Effector CD4-positive, alpha-beta T cell (primary cell): ENCODE measurements at regions not wholly inside any gene's neighbourhood (a gene's known extent, or its start where the extent isn't known, plus 50 kb on each side); places are given as distances from the start of the nearest gene placed in this dataset.
"Not testable (repeated sequence)": the region's sequence is repeated elsewhere in the genome, so short reads cannot be mapped to it uniquely, and the experiment has no call there.

Experiments
- DNase-seq: peaks from one replicate; pipeline ENCODE4 v3.0.0-alpha.2; 2020

DNA sequence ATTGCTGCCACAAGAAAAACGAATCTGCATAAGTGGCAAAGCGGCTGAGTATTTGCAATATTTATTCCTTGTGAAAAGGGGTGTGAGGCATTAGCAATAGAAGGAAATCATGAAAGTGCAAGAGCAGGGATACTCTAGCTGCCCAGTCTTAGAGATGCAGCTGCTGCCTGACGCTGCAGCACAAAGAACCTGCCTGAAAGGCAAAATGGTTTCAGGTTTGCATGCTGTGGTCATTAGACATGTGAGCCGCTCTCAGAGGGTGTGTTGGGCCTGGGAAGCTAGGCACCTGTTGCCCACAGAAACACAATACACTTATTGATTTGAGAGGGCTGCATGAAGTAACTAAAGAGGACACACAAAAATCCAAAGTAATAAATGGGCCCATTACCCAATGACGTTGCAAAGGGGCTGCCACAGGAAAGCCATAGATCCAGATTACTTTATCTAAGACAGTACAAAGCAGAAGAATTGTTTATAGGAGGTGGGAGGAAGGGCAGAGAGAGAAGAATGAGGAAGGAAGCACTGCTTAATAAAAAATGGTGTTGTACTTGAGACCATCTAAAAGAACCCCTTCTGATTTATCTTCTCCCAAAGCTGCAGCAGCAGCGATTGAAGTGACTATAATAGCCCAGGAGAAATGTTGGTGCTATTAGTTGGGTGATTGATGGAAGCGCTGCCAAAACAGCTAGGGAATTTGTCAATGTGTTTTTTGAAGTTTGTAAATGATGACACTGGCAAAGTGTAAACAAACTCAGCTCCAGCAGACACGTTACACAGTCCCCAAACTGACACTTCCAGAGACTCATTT lies 492.4 kb upstream of the ACVR2A start:
- no peak for DNase-seq

DNA sequence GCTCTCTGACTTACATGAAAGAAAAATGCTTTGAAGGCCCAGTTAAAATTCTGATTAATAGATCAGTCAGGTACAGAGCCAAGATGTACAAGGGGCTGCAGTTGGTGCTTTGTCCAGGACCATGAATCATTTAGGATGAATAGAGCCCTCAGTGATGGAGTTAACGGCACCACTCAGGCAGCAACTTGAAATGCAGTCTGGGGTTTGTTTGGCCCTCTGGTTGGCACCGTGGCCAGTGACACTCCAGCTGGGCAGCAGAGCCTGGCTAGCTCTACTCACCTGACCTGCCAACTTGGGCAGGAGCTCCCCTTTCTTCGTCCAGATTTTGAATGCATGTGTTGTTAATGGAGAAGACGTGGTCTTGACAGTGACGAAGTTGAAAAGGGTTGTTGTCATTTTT lies 493.0 kb upstream of the ACVR2A start:
- no peak for DNase-seq

DNA sequence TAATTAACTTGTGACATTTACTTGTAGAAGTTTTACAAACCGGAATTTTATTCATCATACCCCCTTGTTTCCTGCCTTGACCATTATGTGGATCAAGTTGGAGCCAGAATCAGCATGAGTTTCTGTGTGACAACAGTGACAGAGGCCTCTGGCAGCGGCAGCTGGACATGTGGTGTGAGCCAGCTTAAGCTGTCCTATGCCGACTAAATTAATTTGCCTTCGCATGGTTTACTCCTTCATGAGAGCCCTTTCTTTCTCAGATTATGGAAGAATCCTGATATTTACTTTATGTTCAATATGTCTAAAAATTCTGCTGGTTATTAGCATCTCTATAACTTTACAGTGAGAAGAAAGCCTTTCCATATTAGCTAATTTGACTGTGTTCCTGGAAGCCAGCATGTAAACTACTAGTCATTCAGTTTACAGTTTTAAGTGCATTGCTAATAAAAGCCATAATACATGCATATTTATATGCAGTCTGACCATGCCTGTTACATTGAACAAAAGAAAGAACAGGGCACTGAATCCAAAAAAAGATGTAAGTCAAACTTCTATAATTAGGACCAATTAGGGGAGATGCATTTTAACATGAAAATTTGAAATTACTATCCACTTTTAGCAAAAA lies 495.8 kb upstream of the ACVR2A start:
- no peak for DNase-seq

DNA sequence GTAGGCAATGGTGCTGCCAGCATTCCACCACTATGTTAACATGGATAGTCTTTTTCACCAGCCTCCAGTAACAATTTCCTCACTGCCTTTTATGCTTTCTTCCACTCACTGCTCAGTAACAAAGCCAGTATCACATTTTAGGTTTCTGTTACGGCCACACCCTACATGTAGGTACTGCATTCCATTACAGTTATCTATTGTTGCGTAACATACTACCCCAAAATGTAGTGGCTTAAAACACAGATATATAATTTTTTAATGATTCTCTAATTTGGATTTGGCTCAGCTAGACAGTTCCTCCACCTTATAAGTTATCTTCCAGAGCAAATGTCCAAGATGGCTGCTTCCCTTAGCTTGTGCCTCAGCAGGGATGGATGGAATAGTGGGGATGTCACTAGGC lies 498.7 kb upstream of the ACVR2A start:
- no peak for DNase-seq

DNA sequence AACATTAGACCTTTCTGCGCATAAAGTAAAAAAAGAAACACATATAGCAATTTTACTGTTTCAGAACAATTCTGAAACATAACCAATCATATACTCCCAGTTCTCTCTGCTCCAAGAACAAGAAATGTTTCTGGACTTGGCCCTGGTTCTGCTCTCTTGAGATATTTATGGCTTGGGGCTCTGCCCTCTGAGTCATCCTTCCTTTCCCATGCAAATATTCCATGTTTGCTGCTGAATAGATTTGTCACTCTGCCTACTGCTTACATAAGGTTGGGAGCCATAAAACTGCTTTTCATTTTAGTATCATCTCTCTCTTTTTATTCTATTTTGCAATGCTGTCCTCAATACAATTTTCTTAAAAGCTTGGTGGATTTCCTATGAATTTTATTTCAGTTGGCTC lies 499.6 kb upstream of the ACVR2A start:
- DNase-seq, result no peak

DNA sequence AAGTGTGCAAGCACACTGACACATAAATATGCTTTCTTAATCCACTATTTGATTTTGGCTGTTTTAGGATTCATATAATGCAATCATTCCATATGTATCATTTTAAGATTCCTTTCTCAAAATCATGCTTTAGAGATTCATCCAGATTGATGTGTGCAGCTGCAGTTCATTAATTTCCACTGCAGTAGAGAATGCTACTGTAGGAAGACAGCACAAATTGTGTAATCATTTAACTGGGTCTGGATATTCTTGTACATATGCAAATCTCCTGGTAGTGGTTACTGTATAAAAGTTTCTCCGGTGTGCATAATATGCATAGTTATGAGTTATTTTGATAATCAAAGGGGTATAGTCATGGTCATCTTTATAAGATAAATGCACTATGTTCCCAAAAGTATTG lies 502.5 kb upstream of the ACVR2A start:
- no peak for DNase-seq

DNA sequence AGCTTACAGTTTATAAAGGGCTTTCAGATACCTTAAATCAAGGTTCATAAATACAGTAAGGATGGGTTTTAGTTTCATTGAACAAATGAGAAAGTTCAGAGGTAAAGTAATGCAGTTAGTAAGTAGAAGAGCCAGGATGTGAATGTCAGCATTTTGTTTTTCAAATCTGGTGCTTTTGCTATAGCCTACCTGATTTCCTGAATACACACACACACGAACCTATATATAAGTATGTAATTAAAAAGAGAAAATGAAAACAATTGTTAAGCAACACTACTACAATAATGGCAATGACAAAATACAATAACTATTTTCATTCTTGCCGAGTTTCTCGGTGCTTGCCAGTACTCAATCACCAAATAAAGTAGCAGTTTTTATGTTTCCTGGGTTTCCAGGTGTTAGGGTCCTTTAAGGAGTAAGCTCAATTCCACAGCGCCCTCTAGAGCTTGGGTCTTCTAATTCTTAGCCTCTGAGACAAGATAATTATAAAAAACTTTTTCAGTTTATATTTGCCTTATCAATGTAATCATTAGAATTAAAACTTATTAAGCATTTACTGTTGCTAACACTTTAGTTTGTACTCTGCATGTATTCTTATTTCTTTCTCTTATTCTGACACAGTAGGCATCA lies 512.9 kb upstream of the ACVR2A start:
- DNase-seq, result peak; percentile 40

DNA sequence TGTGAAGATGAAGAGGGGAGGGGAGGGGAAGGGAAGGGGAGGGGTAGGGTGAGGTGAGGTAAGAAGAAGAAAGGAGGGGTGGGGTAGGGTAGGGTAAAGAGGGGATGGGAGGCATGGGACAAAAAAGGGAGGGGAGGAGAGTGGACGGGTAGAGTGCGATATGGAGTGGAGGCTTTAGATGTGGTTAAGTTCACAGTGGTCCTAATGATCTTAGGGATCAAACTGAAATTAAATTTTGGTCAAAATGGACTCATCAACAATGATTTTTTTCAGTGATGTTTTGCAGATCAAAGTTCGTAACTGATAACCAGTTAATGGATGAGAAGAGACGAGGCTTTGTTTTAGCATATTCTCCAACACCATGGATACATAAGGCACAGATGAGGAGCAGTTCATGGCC lies 513.9 kb upstream of the ACVR2A start:
- no peak for DNase-seq

DNA sequence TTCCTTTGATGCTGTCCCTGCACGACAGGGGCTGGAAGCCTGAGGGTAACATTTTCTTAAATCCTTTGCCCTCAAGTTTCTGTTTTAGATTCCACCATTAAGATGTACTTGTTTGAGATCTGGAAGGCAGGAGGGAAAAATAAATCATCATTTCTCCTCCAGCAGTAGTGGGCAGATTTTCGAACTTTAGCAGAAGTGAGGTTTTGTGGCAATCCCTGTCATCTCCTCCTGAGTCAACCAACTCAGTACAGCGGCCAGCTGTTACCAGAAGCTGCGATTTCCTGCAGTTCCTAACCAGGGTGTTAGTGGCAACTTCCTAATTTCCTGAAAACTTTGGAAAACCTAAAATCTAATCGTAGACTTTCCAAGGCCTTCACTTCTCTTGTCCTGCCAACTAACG lies 517.2 kb upstream of the ACVR2A start:
- no peak for DNase-seq

DNA sequence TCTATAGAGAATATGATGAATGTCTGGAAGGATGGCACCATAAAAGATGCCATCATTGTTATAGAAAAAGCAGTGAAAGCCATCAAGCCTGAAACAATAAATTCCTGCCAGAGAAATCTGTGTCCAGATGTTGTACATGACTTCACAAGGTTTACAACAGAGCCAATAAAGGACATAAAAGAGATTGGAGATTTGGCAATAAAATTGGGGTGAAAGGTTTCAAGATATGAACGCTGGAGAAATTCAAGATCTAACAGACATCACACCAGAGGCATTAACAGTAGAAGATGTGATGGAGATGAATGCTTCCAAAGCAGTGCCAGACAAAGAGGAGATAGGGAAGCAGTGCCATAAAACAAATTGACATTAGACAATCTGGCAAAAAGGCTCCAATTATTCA lies 518.8 kb upstream of the ACVR2A start:
- DNase-seq, result no peak

DNA sequence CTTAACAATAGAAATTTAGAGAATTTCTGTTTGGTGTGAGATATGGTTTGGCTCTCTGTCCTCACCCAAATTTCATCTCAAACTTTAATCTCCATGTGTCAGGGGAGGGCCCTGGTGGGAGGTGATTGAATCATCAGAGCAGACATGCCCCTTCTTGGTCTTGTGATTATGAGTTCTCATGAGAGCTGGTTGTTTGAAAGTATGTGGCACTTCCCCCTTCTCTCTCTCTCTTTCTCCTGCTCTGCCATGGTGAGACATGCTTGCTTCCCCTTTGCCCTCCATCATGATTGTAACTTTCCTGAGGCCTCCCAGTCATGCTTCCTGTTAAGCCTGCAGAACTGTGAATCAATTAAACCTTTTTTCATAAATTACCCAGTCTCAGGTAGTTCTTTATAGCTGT lies 524.7 kb upstream of the ACVR2A start:
- no peak for DNase-seq

DNA sequence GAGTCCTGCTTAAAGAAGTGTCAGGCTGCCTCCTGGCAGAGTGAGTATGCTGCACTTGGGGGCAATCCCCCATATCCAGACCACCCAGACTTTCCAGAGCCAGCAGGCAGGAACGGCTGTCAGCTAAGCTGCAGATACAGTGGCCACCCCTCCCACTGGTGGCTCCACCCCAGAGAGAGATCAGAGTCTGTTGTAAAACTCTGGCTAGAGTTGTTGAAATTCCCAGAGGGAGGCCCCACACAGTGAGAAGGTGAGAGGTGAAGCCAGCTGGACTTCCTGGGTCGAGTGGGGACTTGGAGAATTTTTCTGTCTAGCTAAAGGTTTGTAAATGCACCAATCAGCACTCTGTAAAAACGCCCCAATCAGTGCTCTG lies 533.8 kb upstream of the ACVR2A start:
- DNase-seq, result no peak

DNA sequence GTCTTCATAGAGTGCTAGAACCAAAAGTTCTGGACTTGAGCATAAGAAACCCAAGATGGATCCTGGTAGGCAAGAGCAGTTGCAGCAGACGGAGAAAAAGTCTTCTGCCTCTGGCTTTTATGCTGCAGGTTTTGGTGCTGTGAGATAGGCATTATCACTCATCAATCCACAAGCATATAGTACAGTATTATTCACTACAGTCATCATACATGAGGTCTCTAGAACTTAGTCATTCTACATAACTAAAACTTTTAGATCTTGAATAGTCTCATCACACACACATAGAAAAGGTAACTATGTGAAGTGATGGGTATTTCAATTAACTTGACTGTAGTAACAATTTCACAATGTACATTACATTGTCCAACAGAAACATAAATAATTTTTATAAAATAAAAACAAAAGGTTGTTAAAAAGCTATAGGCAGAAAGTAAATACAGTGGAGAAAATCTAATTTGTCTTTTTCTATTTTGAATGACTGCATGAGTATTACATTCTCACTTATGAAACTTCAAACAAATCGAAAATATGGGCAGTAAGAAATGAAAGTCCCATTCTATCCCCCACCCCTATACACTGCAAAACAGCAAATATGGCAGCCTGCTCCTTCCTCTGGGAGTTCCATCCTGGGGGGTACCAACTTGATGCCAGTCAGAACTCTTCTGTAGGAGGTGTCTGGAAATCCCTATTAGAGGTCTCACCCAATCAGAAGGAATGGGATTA lies 534.3 kb upstream of the ACVR2A start:
- DNase-seq, result no peak

DNA sequence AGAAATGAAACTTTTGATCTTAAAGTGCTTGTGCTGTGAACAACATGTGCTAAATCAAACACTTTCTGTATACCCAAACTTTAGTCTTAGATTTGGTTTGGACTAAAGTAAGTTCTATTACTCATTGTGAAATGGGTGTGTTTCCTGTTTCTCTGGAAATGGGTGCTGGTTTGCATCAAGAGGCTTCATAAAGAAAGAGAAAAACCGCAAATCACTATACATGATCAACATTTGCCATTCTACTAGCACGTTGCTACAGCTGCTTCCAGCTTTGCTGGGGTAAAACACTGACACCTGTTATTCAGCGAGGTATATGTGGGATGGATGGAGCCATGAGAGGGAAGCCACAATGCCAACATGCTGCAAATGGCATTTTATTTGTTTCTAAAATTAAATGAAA lies 547.0 kb upstream of the ACVR2A start:
- no peak for DNase-seq

DNA sequence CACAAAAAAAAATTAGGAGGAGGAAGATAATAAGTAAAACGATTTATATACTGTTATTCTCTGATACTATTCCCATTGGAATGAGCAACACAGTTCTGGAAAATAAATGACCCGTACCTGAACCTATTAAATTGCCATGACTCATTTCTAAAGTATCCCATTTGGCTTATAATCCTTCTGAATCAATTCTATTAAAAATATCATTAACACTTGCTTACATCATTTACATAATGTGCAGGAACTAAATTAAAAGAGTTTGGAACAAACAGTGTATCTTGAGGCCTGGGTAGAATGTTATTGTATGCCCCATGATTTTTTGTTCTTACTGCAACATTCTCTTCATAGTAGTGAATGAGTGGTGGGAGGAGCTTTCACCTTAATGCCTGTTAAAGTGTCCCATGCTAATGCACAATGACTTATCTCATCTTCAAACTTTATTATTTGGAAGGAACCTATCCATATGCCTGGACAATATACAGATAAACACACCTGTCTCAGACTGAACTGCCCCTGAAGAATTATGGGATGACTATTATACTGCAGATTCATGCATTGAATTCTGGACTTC lies 549.9 kb upstream of the ACVR2A start:
- no peak for DNase-seq

DNA sequence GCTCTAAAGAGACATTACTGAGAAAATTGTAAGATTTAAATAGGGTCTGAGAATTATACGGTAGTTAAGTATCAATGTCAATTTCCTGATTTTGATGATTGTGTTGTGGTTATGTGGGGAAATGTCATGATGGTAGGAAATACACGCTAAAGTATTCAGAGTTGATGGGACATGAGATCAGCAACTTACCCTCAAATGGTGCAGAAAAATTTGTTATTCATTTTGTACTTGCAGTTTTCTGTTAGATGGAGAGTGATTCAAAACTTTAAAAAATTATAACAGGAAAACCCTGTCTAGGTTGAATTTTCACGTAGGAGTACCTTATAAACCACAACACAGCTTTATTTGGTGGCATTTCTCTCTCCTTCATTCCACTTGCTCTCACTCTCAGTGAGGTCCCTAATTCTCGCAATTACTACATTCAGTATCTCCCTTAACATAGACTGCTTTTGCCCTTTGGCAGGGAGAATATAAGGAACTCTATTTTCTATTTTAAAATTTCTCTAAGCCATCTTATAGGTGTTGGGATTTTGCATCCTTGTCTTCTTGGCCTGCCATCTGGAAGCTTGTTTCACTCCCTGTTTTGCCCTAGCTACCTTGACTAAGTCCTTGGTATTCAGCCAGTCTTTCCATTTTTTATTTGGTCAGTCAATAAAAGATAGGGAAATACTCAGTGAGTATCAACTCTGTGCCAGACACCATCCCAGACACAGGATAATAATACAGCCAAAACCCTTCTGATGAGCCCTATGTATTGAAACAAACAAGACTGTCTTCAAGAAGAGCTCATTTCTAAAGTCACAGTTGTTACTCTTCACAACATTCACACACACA lies 550.6 kb upstream of the ACVR2A start:
- no peak for DNase-seq

DNA sequence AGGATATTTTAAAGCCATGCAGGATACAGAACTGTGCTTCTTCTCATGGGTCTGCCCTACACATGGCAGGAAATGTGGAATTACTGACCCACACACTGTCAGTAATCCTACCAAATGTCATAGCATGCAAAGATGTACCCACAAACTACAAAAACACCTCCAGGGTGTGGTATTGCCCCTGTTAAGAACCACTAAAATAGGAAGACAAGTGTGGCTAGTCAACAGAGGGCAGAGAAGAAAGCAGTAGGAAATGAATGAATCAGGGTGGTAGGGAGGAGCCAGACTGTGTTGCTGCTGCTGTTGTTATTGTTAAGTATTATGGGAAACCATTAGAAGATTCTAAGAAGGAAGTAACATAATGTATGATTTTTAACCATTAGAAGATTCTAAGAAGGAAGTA lies 556.7 kb upstream of the ACVR2A start:
- DNase-seq, result no peak

DNA sequence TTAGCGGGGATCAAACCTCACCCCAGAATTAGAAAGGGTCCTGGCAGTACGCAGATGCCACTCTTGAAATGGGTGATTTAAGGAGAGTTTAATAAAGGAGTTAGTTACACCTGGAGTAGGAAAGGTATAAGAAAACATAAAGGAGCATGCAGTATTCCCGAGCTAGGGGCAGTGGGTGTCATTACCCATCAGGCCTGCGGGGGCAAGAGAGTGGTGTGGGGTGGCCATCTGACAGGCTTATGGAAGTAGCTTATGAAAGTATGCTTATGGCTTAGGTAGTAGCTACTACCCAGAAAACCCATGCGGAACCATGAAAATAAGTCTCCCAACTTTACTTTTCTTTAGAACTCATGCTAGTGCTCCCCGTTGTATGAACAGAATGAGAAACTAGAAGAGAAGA lies 568.9 kb upstream of the ACVR2A start:
- DNase-seq, result no peak

DNA sequence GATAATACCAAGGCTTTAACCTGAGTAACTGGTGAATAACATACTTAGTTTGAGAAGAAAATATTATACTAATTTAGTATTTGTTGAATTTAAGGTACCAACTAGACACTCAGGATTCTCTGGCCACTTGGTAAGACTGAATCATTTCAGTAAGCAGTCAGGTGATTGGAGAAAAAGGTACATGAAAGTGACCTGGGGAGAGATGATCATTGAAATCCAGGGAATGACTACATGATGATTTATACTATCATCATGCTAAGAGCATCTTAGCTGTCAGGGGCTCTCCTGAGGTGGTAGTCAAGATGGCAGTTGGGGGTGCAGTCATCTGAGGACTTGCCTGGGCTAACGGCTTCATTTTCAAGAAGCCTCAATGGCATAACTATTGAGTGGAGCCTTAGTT lies 571.2 kb upstream of the ACVR2A start:
- DNase-seq, result no peak

DNA sequence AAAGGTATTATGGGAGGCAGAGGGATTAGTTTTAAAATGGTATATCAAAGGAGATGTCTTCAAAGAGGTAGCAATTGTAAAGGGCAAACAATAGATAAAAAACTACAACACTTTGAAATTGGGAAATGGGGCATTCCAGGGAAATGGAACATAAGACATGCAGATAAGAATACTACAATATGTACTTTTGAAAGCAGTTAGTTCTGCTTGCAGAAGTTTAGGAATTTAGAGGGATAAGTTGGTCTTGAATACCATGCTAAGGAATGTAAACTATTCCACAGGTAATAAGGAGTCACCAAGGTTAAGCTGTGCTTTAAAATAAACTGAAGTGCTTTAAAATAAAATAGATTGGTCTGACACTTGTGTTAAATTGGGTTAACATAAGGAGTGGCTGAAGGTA lies 571.7 kb upstream of the ACVR2A start:
- DNase-seq, result no peak

DNA sequence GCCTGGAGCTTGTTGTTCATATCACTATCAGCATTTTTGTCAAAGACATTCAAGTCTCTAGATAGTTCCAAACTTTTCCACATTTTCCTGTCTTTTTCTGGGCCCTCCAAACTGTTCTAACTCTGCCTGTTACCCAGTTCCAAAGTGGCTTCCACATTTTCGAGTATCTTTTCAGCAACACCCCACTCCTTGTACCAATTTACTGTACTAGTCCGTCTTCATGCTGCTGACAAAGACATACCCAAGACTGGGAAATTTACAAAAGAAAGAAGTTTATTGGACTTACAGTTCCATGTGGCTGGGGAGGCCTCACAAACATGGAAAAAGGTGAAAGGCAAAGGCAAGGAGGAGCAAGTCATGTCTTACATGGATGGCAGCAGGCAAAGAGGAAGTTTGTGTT lies 575.2 kb upstream of the ACVR2A start:
- not testable (repeated sequence) for DNase-seq

DNA sequence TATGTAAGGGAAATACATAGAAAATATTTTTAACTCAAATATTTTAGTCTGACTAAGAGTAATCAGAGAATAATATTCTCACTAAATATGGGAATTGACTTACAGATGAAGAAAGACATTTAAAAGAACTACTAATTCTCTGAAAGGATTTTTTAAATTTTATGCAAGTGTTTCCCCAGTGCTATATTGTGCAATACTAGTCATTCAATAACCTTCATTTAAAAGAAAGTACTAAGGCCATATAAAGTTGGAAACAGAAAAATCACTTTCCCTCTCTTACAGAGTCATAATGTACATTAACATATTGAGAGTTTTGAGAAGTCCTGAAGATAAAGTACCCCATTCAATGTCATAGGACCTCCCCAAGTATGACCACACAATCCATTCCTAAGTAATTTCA lies 584.6 kb upstream of the ACVR2A start:
- no peak for DNase-seq
